NCI-H524 treated with DMSO at 0.1 percent for 48 hours (cell line): ENCODE measurements at regions not wholly inside any gene's neighbourhood (a gene's known extent, or its start where the extent isn't known, plus 50 kb on each side); places are given as distances from the start of the nearest gene placed in this dataset.

Source experiments
- DNase-seq: peaks from one replicate; lab custom pipeline; 2025; lab: John Stamatoyannopoulos, UW

GRCh38 chr7:155181768-155182167 is 111.6 kb downstream of the HTR5A start:
- DNase-seq, result no peak

DNA sequence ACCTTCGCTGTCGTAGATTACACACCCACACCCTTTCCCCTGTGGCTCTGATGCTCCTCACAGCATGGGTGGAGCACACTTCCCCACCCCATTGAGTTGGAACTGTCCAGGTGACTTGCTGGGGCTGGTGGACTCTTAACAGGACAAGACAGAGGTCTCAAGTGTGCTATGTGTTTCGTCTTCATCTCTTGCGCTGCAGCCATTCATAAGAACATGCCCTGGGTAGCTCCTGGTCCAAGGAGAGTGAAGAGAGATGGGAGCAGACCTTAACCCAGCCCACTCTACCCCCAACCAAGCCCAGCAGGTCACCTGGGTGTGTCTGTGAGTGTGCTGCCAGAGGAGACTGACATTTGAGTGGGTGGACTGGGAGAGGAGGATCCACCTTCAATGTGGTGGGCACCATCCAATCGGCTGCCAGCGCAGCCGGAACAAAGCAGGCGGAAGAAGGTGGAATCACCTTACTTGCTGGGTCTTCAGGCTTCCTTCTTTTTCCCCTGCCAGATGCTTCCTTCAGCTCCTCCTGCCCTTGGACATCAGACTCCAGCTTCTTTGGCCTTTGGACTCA is 112.4 kb downstream of the HTR5A start:
- no peak for DNase-seq

GRCh38 chr7:155183655-155184054 is 113.5 kb downstream of the HTR5A start:
- DNase-seq, result no peak

GRCh38 chr7:155184923-155185322 is 112.8 kb upstream of the INSIG1 start:
- no peak for DNase-seq

DNA sequence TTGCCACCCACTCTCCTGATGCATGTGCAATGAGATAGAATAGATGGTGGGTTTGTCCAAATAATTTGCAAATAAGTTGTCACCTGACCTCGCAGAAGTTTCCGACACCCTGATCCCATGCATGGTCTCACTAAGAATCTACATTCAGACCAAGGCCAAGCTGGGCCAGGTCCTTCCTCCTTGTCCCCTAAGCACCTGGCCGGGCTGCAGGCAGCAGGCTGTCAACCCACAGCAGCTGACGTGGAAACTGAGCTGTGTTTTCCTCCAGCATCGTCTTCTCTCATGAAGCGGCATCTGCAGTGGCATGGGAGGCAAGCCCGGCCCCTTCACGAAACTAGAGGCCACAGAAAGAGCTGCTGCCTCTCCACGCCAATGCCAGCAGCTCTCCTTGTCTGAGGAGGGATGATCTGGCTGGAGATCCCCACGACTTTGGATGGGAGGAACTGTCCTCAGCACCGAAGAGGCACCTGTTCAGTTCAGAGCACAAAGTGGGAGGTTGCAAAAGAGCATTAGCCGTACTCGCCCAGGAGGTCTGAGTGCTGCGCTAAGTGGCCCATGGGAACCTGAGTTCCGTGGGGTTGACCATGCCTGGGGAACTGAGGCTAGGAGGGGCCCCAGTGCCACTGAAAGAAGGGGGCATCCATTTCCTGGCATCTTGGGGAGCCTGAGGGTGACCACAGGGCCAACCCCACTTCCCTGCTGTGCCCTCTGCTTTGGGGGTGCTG is 110.5 kb upstream of the INSIG1 start:
- no peak for DNase-seq

- DNase-seq, result no peak
Measured at GRCh38 chr7:155188357-155188756, 109.3 kb upstream of the INSIG1 start.

DNA sequence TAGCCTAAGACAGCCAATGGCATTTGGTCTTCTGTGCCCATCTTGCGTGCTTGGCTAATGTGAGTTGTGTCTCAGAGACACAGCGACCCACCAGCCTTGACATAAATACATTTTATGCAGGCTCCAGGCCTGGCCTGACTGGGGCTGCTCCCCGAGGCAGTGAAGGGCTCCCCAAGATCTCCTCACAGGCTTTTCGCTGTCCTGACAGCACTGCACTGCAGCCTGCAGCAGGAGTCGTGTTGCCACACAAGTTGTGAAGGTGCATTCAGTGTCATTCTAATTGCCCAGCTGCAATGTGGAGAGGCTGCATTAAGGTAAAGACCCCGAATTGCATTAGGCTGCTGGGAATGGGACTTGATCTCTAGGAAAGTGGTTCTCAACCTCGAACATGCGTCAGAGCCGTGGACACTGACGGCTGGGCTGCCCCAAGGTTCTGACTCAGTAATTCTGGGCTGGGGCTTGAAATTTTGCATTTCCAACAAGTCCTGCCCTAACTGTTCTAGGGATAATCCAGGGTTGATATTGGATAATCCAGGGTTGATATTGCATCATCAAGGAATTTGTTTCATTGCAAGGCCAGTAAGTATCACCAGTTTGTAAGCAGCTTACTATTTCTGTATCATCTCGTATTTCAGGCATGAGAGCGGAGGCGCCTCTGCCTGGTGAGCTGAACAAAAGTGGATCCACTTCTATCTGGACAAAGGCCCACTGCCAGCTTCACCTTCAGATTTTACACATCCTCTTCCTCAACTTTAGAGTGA is 108.7 kb upstream of the INSIG1 start:
- peak; percentile 5 for DNase-seq

GRCh38 chr7:155189590-155189989 is 108.1 kb upstream of the INSIG1 start:
- DNase-seq, result no peak

GRCh38 chr7:155190688-155191087 is 107.0 kb upstream of the INSIG1 start:
- DNase-seq, result no peak

DNA sequence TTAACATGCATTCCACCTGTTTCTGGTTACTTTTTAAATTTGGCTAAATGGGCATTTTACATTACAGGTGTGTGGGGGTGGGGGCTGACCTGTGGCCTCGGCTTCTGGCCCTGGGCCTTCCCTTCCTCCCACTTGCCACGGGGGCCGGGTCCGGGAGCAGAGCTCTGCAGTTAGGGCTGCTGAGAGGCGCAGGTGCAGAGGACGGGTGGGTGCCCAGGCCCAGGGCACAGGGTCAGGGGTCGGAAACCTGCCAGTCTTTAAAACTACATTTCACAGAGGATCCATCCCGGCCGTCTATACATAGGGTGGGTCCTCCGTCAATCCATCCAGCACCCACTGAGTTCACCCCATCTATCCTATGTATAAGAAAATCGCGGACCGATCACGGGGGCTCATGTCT is 106.5 kb upstream of the INSIG1 start:
- DNase-seq, result no peak

GRCh38 chr7:155191901-155192478 is 105.7 kb upstream of the INSIG1 start:
- DNase-seq, result no peak

GRCh38 chr7:155192961-155193640 is 104.6 kb upstream of the INSIG1 start:
- DNase-seq, result no peak

DNA sequence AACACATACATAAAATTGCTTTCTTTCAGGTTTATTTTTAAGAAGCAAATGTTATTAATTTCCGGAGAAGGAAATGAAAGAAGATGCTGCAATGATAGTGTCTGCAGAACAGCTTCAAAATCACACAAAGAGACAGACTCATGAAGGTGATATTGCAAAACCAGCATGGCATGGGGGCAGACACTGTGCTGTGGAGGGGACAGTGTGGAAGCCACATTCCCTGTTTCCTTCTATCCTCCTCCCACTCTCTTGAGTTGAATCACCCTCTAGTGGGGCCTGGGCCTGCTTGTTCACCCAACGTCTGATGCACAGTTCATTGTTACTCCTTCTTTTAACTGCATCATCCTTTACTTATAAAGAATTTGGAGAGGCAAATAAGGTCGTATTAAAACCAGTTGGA is 104.0 kb upstream of the INSIG1 start:
- DNase-seq, result no peak

GRCh38 chr7:155194382-155195140 is 103.1 kb upstream of the INSIG1 start:
- DNase-seq, result no peak

- no peak for DNase-seq
Measured at GRCh38 chr7:155195939-155196523, 101.6 kb upstream of the INSIG1 start.

DNA sequence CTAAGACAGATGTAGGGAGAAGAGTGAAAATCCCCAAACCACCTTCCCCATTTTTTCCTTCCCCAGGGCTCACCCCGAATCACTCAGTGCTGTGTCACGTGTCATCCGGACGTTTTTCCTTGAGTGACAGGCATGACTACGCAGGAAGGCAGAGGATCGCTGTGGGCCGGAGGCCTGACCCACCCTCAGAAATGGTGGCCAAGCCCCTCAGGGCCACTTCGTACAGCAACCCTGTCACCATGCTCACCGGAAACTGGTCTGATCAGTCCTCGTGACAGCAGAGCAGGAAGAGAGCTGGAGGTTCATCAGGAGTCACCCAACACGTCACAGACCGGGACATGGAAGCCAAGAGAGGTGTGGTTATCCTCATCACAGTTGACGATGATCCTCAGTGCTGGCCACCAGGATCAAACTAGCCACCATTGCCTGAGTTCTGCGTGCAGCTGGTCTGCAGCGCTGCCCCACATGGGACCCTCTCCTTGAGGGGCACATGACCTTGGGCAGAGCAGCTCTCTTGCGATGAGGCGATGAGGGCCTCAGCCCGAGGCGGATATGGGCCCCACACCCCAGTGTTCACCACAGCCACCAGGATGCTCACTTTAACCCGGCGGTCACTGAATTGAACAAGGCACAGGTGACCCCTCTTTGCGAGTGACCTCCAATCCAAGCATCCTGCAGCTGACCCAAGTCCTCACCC is 99.3 kb upstream of the INSIG1 start:
- no peak for DNase-seq

GRCh38 chr7:155198901-155199845 is 98.5 kb upstream of the INSIG1 start:
- no peak for DNase-seq

- no peak for DNase-seq
Measured at GRCh38 chr7:155201325-155202087, 96.2 kb upstream of the INSIG1 start.
